Keratinocyte (primary cell): ENCODE measurements at regions not wholly inside any gene's neighbourhood (a gene's known extent, or its start where the extent isn't known, plus 50 kb on each side); places are given as distances from the start of the nearest gene placed in this dataset.
"Not testable (repeated sequence)": the region's sequence is repeated elsewhere in the genome, so short reads cannot be mapped to it uniquely, and the experiment has no call there.

Source experiments
- EZH2 ChIP-seq: IDR thresholded peaks from one replicate; pipeline ENCODE4 v1.6.1; 2012; ENCODE audit warnings: inconsistent platforms, mild to moderate bottlenecking, low read length, moderate library complexity
- TF ChIP-seq, protein P1 (sequence below), 3 experiments: IDR thresholded peaks in 1 of 3; conservative IDR thresholded peaks in 1 of 3; optimal IDR thresholded peaks in 1 of 3; 2 replicates in 2 of 3; 3 replicates in 1 of 3; pipeline versions ENCODE3 to v1.5.1; 2011; ENCODE audit warnings: low read length in 3 of 3, mild to moderate bottlenecking in 3 of 3, moderate library complexity in 2 of 3, control low read depth in 1 of 3, inconsistent platforms in 1 of 3; ENCODE audit not compliant: insufficient read depth in 2 of 3; ENCODE audit errors: extremely low read depth in 1 of 3

DNA sequence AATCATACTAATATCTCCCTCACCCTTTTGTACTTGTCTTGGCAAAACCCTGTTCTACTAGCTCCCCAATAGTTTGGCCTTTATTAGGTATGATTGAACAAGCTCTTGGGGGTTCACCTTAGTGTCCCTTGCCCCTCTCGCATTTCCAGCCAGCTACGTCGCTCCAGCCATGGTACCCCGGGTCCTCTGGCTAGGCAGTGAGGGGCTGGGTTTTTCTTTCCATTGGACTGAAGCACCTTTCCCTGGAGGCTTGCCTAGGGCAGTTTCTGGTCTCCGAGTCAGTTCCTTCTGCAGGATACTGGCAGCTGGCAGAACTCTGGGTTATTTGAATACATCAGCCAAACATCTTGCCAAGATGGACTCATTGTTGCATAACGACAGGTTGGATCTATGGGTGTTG, 76.3 kb upstream of the NBPF19 start:
- not testable (repeated sequence) for TF ChIP-seq EZH2
- TF ChIP-seq, protein P1, sequence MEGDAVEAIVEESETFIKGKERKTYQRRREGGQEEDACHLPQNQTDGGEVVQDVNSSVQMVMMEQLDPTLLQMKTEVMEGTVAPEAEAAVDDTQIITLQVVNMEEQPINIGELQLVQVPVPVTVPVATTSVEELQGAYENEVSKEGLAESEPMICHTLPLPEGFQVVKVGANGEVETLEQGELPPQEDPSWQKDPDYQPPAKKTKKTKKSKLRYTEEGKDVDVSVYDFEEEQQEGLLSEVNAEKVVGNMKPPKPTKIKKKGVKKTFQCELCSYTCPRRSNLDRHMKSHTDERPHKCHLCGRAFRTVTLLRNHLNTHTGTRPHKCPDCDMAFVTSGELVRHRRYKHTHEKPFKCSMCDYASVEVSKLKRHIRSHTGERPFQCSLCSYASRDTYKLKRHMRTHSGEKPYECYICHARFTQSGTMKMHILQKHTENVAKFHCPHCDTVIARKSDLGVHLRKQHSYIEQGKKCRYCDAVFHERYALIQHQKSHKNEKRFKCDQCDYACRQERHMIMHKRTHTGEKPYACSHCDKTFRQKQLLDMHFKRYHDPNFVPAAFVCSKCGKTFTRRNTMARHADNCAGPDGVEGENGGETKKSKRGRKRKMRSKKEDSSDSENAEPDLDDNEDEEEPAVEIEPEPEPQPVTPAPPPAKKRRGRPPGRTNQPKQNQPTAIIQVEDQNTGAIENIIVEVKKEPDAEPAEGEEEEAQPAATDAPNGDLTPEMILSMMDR (optimal IDR thresholded peaks at IDR 0.05 in 1 of 3, IDR thresholded peaks at IDR 0.05 in 1 of 3, conservative IDR thresholded peaks at IDR 0.05 in 1 of 3; ENCODE audit: extremely low read depth in 1 of 3, insufficient read depth in 2 of 3, low read length in 3 of 3) = not testable (repeated sequence)
